ENCODE measurements at regions not wholly inside any gene's neighbourhood (a gene's known extent, or its start where the extent isn't known, plus 50 kb on each side); places are given as distances from the start of the nearest gene placed in this dataset.

GRCh38 chr20:23163562-23163961 lies 77.4 kb upstream of the CD93 start:
- DNase-seq: no peak

- DNase-seq: no peak
These were observed 76.8 kb upstream of the CD93 start for GRCh38 chr20:23162887-23163286.

- DNase-seq: peak; percentile 79
These were observed 76.0 kb upstream of the CD93 start for GRCh38 chr20:23161968-23162696.

GRCh38 chr20:23161244-23161891 lies 75.2 kb upstream of the CD93 start:
- peak; percentile 47 for DNase-seq

- no peak for DNase-seq
These were observed 74.6 kb upstream of the CD93 start for GRCh38 chr20:23160536-23161243.

GRCh38 chr20:23159947-23160318 lies 73.8 kb upstream of the CD93 start:
- DNase-seq: no peak

- no peak for DNase-seq
These were observed 73.3 kb upstream of the CD93 start for GRCh38 chr20:23159256-23159946.

GRCh38 chr20:23157734-23158133 lies 71.6 kb upstream of the CD93 start:
- no peak for DNase-seq

GRCh38 chr20:23156842-23157423 lies 70.8 kb upstream of the CD93 start:
- no peak for DNase-seq

GRCh38 chr20:23156170-23156841 lies 70.2 kb upstream of the CD93 start:
- peak; percentile 56 for DNase-seq

- DNase-seq: peak; percentile 68
These were observed 69.0 kb upstream of the CD93 start for GRCh38 chr20:23155141-23155590.

- DNase-seq: no peak
These were observed 67.7 kb upstream of the CD93 start for GRCh38 chr20:23153696-23154341.

- no peak for DNase-seq
These were observed 66.8 kb upstream of the CD93 start for GRCh38 chr20:23152902-23153301.

GRCh38 chr20:23152308-23152892 lies 66.3 kb upstream of the CD93 start:
- peak; percentile 57 for DNase-seq

- DNase-seq: no peak
These were observed 65.8 kb upstream of the CD93 start for GRCh38 chr20:23151885-23152284.

- DNase-seq: no peak
These were observed 65.0 kb upstream of the CD93 start for GRCh38 chr20:23151008-23151703.

GRCh38 chr20:23150304-23151007 lies 64.3 kb upstream of the CD93 start:
- DNase-seq: no peak

GRCh38 chr20:23149623-23150279 lies 63.6 kb upstream of the CD93 start:
- no peak for DNase-seq

GRCh38 chr20:23148731-23149570 lies 62.8 kb upstream of the CD93 start:
- no peak for DNase-seq
